ENCODE measurements at regions not wholly inside any gene's neighbourhood (a gene's known extent, or its start where the extent isn't known, plus 50 kb on each side); places are given as distances from the start of the nearest gene placed in this dataset.
"Not testable (repeated sequence)": the region's sequence is repeated elsewhere in the genome, so short reads cannot be mapped to it uniquely, and the experiment has no call there.

DNA sequence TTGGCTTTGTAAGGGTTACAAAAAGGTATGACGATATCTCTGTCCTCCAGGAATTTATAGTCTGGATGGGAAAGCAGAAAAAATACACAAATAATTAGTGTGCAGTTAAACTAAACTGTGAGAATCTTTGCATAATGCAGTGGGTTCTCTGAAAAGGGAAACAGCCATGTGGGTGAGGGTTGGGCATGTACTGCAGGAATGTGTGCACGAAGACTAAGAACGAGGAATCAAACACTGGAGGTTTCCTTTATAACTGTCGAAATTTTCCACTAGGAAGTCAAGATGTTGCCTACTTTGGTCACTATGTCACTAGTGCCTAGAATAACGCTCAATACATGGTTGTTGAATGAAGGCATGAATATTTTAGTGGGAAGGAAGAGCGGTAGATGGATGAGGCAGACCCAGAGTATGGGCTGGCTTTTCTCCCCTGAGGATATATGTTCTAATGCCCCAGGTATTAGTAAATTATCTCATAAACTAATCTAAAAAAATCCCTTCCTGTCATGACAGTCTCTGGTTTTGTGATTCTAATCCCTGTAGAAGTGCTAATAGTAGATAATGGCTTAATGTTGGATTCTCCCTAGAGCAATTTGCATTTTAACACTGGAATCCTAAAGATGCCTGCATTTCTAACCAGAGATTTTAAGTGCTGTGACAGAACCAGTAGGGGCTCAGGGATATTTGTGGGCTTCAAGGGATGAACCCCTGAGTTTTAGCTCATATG lies 227.3 kb downstream of the NMUR2 start:
- DNase-seq = no peak

DNA sequence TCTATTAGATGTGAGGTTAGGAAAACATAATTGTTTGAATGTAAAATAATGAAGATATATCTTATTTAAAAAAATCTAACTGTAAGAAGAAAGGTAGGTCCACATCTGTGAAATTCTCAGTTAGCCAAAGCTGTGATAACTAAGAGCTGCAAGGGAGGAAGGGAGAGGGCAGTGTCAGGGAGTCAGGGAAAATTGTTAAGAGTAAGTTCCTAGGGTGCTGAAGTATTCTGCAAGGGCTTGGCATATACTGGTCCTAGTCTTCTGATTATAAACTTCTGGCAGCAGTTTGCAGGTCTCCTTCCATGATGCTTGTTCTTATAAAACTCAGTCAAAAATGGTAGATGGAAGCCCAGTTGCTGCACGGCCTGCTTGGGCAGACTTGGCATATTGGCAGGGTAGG lies 233.2 kb downstream of the NMUR2 start:
- DNase-seq = no peak

DNA sequence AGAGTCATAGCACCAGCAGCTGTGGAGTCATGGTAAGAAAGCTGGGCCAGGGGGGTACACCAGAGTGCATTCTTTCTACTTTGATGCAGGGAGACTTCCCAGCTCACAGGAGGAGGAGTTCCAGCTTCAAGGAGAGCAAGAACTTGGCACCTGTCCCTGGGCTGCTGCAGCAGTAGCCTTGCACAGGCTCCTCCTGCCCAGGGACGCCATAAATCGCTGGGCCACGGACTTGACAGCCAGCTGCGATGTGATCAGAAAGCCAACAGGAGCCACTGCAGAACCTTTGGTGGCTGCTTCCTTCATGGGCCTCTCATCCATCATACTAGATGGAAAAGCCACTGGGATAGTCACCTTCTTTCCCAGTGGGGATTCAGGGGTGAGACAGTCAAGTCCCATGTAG lies 234.7 kb downstream of the NMUR2 start:
- no peak for DNase-seq

DNA sequence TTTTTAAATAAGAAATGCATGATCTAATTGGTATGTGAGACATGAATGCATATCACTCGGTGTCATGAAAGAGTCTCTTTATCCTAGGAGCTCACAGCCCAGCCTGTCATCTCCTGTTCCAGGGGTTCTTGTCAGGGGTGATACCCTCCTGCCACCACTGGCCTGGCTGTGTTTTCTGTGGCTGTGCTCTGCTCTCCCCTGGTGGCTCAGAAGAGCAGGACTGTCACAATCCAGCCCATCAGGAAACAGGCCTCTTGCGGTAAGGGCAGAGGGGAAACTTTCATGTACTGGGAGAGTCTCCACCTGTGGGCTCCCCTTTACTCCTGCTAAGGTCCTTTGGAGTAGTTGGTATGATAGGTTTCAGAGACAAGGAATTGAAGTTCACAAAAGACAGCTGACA lies 240.2 kb upstream of the GLRA1 start:
- no peak for DNase-seq

DNA sequence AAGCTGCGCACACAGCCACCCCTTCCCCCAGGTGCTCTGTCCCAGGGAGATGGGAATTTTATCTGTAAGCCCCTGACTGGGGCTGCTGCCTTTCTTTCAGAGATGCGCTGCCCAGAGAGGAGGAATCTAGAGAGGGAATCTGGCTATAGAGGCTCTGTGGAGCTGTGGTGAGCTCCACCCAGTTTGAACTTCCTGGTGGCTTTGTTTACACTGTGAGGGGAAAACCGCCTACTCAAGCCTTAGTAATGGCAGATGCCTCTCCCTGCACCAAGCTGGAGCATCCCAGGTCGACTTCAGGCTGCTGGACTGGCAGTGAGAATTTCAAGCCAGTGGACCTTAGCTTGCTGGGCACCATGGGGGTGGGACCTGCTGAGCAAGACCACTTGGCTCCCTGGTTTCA lies 235.2 kb upstream of the GLRA1 start:
- DNase-seq = not testable (repeated sequence)

DNA sequence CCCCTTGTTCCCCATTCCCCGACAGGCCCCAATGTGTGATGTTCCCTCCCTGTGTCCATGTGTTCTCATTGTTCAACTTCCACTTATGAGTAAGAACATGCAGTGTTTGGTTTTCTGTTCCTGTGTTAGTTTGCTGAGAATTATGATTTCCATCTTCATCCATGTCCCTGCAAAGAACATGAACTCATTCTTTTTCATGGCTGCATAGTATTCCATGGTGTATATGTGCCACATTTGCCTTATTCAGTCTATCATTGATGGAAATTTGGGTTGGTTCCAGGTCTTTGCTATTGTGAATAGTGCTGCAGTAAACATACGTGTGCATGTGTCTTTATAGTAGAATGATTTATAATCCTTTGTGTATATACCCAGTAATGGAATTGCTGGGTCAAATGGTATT lies 229.8 kb upstream of the GLRA1 start:
- DNase-seq = not testable (repeated sequence)

DNA sequence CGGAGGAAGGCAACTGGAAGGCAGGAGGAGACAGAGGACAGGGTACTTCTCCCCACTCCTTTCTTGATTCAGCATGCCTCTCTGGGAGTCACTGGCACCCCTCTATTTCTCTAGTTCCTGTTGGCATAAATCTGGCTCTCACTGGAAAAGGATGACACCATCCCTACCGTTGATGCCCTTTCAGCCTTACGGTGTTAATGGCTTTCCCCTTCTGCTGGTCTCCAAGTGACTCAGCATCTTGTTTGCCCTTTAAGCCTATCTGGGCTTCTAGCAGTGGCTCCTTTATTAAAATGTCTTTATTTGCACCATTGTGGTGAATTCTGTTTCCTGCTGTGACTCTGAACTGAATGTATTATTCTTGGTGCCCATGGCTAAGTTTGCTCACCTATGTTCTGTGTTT lies 227.3 kb upstream of the GLRA1 start:
- DNase-seq = no peak

DNA sequence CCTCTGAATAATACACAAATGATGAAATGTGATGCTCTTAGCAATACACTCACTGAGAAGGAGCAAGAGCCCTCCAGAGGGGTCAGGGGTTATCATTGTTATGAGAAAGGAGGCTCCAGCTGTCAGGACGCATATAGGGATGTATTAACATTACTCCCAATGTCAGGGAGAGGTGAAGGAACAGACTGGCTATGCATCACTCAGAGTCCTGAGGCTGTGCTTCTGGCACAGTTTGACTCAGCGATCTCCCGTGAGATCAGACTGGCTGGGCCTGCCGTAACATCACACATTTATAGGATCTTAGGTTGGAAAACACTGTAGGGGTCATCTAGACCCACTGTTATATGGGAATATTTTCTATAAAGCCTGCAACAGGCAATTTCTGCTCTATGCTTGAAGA lies 226.5 kb upstream of the GLRA1 start:
- DNase-seq = no peak

DNA sequence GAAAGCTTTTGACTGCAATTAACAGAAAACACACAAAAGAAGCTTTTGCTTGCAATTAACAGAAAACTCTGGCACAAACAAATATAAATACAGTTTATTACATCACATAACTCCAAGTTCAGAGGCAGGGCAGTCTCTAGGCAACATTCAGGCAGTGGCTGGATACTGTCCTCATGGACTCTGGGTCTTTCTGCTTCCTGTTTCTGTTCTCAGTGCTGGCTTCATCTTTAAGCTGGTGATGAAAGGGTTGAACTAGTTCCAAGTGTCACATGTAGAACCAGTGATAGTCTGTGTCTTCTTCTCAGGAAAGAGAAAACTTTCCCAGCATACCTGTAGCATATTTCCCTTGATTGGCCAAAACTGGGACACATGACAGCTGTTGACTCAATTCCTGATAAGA lies 222.6 kb upstream of the GLRA1 start:
- DNase-seq = no peak

DNA sequence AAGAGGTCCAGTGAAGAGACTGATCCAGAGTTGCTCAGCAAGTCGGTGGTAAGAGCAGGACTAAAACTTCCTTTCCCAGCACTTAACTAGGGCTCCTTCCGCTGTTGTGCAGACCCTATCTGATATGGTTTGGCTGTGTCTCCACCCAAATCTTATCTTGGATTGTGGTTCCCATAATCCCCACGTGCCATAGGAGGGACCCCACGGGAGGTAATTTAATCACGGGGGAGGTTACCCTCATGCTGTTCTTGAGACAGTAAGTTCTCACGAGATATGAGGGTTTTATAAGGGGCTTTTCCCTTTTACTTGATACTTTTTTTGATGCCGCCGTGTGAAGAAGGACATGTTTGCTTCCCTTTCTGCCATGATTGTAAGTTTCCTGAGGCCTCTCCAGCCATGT lies 221.9 kb upstream of the GLRA1 start:
- no peak for DNase-seq

DNA sequence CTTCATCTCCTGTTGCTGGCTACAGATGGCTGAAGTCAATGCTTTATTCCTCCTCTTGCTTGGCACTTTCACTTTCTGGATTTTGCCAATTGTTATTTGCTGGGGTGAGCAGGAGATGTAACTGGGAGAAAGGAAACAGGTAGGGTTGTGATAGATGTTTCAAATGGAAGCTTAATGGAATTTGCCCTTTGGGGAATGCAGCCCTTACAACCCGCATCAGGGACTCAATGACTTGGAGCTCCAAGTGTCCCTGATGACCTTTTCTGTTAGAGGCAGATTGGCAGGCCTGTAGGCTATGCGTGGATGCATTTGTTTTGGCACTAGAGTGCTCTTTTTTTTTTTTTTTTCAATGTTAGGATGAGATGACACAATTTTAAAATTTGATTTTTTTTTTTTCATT lies 219.9 kb upstream of the GLRA1 start:
- no peak for DNase-seq

DNA sequence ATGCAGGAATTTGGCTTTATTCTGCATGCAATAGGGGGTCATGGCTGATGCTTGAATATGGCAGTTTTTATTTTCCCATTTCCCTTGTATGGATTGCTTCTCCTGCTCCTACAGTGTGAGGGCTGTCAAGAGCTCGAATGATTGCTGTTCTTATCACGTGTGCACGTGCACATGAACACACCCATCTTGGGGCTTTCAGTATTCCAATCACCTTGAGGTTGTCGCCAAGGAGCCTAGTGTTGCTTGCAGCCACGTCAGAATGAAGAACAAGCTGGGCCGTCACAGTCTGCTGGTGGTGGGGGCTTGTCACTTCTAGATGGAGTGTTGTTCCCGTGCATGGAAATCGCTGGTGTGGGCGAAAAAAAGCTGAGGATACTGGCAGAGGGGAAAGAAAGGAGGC lies 219.4 kb upstream of the GLRA1 start:
- no peak for DNase-seq

DNA sequence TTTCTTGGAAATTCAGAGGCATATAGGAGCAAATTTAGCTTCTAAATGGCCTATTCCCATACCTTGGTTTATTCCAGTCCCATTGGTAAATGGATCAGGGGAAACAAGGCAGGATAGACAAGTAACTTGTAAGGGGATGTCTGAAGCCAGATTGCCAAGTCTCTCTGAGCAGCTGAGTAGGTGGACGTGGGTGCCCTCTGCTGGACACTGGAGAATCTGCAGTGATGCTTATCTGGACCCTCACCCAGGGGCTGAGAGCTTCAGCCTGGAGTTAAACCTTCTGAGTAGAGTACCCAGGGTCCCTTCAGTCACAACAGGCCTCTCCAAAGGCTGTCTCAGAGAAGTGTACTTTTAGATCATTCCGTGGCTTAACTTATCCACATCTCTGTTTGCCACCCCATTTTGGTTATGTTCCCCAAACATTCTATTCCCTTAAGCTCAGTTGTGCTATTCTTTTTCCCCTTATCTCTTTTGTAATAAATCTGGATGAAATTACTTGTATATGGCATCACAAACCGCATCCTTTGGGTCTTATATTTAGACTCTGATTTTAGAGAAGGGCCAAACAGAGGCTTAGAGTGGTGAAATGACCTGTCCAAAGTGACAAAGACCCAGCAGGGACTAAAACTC lies 218.3 kb upstream of the GLRA1 start:
- peak; percentile 34 for DNase-seq

DNA sequence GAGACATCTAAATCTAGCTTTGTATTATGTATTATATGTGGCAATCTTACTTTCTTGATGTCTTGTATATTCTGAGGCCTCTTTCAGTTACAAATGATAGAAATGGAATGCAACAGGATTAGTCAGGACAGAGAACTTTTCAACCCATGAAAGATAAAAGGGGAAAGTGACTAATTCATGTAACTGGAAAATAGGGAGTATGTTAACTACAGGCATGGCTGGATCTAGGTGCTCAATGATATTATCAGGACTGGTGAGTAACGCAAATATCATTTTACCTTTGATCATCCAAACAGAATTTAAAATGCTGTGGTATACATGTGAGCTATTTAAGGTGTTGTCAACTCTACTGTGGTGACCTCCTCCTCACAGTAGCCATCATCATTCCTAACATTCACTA lies 215.7 kb upstream of the GLRA1 start:
- no peak for DNase-seq

DNA sequence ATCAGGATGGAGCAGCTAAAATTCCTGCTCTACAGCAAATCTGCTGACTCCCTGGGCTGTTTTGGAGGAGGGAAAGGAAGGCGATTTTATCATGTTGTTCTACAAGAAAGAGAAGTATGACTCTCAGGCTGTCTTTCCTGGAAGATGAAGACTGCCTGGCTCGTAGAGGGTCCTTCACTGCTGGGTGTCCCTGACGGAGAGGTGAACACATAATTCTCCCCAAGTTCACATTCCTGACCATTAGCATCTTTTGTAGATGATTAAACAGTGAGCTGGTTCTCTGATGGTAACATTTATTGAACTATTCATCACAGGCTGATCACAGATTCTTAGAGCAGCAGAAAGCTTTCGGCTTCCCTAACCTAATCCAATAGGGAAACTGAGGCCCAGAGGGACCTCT lies 212.4 kb upstream of the GLRA1 start:
- DNase-seq = no peak

DNA sequence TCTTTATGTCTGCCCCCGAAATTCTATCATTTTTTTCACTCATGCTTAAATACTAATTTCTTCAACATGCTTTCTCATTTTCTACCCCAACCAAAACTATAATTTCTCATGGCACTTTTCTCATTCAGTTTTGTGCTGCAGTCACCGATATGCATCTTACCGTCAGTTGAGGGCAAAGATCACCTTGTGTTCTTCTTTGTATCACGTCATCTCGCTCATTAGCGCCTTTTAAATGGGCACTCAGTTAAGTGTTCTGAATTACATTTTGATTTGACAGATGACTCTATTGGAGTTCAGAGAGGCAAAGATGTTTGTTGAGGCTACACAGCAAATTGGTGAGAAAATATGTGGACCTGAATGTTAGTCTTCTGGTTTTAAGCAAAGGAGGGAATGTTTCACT lies 211.7 kb upstream of the GLRA1 start:
- no peak for DNase-seq

DNA sequence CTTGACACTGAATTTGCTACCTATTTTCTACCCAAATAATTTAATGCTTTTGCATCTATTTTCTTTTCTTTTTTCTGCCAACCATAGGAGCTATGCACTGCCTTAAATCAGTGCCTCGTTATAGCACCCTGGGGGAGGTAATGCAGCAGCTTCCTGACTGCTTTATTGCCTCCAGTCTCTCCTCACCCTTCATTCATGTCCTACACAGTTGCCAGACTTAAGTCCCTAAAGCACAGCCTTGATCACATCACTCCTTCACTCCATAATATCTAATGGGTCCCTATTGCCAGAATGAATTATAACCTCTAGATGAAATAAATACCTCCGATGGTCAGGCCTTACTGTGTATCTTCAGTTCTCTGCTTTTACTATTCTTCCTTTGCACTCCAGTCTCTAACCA lies 211.2 kb upstream of the GLRA1 start:
- DNase-seq = no peak

DNA sequence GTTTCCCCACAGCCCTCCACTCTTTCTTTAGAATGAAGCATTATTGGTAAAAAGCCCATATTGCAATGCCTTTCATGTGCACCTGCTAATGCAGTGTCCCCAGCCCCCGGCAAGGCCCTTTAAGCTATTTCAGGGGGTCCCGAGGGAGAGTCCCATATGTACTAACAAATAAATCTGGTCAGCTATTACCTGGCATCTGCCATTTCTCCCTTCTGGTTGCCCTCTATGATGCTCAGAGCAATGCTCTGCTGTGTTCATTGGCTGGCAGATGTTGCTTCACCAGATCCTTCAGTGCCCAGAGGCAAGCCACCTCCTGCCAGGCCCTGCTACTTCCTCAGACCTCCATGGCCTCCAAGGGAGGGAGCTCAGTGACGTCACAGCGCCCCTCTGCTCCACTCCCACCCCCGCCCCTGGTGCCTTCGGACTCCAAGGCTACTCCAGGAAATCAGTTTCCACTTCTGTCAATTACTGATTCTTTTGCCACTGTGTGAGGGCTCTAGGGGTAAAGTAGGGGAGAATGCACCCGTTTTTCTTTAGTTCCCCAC lies 201.1 kb upstream of the GLRA1 start:
- DNase-seq = no peak

DNA sequence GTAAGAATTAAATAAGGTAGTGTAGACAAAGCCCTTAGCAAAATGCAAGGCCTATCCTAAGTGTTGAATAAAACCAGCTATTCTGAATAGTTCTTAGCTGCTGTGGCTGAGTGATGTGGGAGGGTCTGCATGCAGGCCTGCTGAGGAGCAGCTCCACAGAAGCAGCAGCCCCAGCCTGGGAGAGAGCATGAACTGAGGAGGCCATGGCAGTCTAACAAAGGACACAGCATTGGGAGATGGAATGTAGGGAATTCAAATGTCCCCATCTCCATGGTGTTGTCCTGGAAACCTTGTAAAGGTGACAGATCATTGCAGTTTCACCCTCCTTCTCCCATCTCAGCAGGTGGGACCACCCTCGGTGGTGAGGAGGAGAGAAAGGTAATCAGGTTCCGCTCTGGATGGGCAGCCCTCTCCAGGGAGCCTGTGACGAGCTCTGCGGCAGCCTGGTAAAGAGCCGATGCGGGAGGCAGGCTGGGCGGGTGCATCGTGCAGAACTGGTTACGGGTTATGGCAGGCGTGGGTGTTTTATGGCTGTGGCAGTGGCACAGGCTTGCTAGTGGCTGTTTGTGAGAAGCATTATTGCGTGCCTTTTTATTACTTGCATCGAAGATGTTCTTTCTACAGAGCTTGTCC lies 199.9 kb upstream of the GLRA1 start:
- DNase-seq = no peak

DNA sequence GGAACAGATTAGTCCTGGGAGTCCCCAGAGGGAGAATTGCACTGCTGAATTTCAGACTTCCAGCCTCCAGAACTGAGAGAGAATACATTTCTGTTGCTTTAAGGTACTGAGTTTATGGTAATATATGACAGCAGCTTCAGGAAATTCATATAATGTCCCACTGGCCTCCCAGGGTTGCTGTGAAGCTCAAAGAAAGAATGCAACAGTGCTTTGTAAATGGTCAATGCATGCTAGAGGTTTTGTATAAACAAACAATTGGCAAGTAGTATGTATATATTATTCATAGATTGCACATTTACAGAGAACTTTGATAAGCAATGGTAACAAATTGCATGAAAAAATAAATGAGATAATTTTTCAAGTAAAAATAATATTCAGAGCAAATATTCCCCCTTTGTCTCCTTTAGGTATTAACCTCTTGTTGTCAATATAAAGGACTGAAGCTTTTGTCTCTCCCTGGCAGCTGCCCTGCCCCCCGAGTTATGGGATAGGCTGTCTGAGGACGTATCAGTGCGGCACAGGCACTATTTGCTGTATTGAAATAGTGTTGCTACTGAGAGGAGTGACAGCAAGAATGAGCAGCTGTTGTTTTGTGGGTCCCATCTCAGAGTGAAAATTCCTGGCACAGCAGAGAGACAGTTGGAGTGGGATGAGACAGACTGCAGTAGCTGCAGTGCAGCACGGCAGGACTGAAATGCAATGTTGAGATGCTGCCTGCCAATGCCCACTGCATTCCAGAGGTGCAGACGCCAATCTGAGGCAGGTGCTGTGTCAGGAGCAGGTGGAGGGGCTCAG lies 194.2 kb upstream of the GLRA1 start:
- no peak for DNase-seq

DNA sequence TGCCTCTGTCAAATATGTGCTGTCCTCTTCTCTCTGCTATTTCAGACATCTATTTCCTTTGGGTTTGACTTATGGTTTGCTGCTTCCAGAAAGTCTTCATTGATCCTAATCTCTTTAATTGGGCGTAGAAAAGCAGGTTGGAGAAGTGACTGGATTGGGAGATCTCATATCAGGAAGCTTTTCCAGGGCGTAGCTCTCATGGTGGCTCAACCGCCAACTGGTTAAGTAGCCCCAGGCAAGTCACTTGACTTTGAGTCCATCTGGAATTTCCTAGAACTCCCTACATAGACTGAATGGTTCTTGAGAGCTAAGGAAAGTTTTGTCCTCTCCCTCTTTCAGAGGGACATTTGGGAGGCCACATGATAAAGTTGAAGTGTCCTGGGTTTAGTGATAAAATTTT lies 192.3 kb upstream of the GLRA1 start:
- DNase-seq = no peak

DNA sequence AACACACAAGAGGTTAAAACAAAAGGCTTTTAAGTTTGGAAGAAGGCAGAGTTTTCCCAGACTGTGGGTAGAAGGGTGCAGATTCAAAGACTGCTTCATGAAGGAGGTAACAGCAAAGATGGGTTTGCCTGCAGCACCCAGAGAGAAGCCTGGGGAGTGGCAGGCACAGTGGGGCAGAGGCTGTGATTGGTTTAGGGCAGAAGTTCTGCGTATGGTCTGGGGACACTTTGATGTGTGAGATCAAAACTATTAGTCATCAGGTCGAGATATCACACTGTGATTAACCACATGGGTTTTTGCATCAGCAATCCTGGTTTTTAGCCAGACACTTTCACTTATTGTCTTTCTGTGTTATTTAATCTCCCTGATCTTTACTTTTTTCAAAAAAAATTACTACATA lies 188.8 kb upstream of the GLRA1 start:
- peak; percentile 34 for DNase-seq

DNA sequence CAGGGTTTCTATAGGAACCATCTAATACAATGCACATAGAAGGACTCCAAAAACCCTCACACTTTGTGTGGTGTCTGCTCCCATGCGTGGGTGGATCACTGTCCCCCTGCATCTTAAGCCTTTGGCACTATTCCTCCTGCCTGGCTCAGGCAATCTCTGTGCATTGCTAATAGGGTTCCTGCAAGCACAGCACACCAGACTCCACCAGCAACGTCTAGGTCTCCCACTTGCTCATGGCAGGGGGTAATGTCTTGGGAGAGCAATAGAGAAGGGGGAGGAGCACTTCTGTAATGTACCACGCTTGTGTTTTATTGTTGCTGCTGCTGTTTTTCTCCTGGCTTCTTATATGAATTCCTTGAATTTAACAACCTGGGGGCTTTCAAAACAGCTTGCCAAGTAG lies 182.6 kb upstream of the GLRA1 start:
- no peak for DNase-seq

DNA sequence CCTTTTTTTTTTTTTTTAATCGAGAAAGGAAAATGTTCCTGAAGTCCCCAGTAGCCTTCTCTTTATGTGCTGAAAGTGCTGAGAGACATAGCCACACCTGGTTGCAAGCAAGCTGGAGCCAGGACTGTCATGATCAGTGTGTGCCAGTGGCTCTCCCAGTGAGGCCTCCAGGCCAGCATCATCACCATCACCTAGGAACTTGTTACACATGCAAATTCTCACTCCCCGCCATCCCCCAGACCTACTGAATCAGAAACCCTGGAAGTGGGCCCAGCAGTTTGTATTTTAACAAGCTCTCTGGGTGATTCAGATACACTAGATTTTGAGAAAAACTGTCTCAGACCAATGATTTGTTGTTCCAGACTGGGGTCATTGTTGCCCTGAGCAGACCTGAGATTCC lies 181.9 kb upstream of the GLRA1 start:
- no peak for DNase-seq

Data from stimulated activated naive CD4-positive, alpha-beta T cell treated with Interleukin-2 at 50 U/mL for 16 hours (primary cell).